PC-9 (cell line): ENCODE measurements at regions not wholly inside any gene's neighbourhood (a gene's known extent, or its start where the extent isn't known, plus 50 kb on each side); places are given as distances from the start of the nearest gene placed in this dataset.

ENCODE experiments used
- BruUV-seq: library from RNA; stranded (reverse); fragments of 400-500 nt; replicated peaks from 2 replicates; lab custom pipeline; 2021; lab: Mats Ljungman, UMichigan
- CTCF ChIA-PET: fragments of 300-600 bp; sonication (Branson Sonifier 250); formaldehyde crosslinking; loops from one replicate; lab custom pipeline; 2022; ENCODE audit warnings: antibody characterized with exemption; lab: Charles Lee
- POLR2A ChIA-PET: fragments of 300-600 bp; sonication (Branson Sonifier 250); formaldehyde crosslinking; loops from one replicate; lab custom pipeline; 2022; ENCODE audit warnings: antibody characterized with exemption; ENCODE audit not compliant: unreplicated experiment; lab: Charles Lee
- DNase-seq, 2 experiments: peaks; one replicate each; pipeline versions ENCODE4 v3.0.0 to v3.0.0-alpha.2; 2015 to 2022; ENCODE audit warnings: mixed read lengths in 1 of 2
- H2AFZ ChIP-seq: fragments of 200-600 bp; sonication (generic); 2 replicates; pipeline ENCODE4 v1.8.1; 2017; ENCODE audit warnings: antibody characterized with exemption
- H3F3A ChIP-seq: fragments of 200-600 bp; sonication (generic); 2 replicates; pipeline ENCODE4 v1.8.1; 2017; ENCODE audit warnings: antibody characterized with exemption, mild to moderate bottlenecking, low read depth; ENCODE audit not compliant: insufficient read depth
- H3K27ac ChIP-seq: fragments of 200-600 bp; sonication (generic); 2 replicates; pipeline ENCODE4 v1.6.1; 2016; ENCODE audit warnings: mixed run types
- H3K27me3 ChIP-seq: fragments of 200-600 bp; sonication (generic); 2 replicates; pipeline ENCODE4 v1.6.1; 2016; ENCODE audit warnings: low read depth, mixed run types; ENCODE audit not compliant: insufficient read depth
- H3K36me3 ChIP-seq: fragments of 200-600 bp; sonication (generic); 2 replicates; pipeline ENCODE4 v1.6.1; 2016; ENCODE audit warnings: low read depth, mixed run types
- H3K4me1 ChIP-seq: fragments of 200-600 bp; sonication (generic); replicated peaks from 2 replicates; pipeline ENCODE4 v1.6.1; 2016; ENCODE audit warnings: mixed run types; ENCODE audit not compliant: insufficient read depth
- H3K4me2 ChIP-seq: fragments of 200-600 bp; sonication (generic); 2 replicates; pipeline ENCODE4 v1.6.1; 2017; ENCODE audit warnings: mixed run types
- H3K4me3 ChIP-seq: fragments of 200-600 bp; sonication (generic); 2 replicates; pipeline ENCODE4 v1.6.1; 2016; ENCODE audit warnings: mixed run types
- H3K79me2 ChIP-seq: fragments of 200-600 bp; sonication (generic); 2 replicates; pipeline ENCODE4 v1.6.1; 2017; ENCODE audit warnings: low read depth, mixed run types
- H3K9me2 ChIP-seq: fragments of 200-600 bp; sonication (generic); 2 replicates; pipeline ENCODE4 v1.8.1; 2017; ENCODE audit warnings: mild to moderate bottlenecking; ENCODE audit not compliant: insufficient read depth
- H3K9me3 ChIP-seq: fragments of 200-600 bp; sonication (generic); 2 replicates; pipeline ENCODE4 v1.8.1; 2016; ENCODE audit warnings: low read depth; ENCODE audit not compliant: insufficient read depth
- H4K20me1 ChIP-seq: fragments of 200-600 bp; sonication (generic); 2 replicates; pipeline ENCODE4 v1.8.1; 2017; ENCODE audit not compliant: insufficient read depth
- CTCF ChIP-seq: fragments of 200-600 bp; sonication (generic); conservative IDR thresholded peaks from 2 replicates; pipeline ENCODE4 v1.6.1; 2017; ENCODE audit warnings: mixed run types, antibody characterized with exemption, mild to moderate bottlenecking, moderate library complexity
- EZH2 ChIP-seq: fragments of 200-600 bp; sonication (generic); IDR thresholded peaks from 2 replicates; pipeline ENCODE4 v1.8.0; 2017; ENCODE audit warnings: antibody characterized with exemption, low read depth
- intact Hi-C: fragments of 100-400 bp; cut with micrococcal nuclease; formaldehyde crosslinking; loops from one replicate; pipeline ENCODE4 v1.10.0; 2022; ENCODE audit not compliant: unreplicated experiment

GRCh38 chr10:52637592-52637991 is 135.0 kb downstream of the MBL2 start:
- H3K79me2 ChIP-seq = no peaks in the 10 kb centered on the region
- H3K27me3 ChIP-seq = no peaks in the 10 kb centered on the region
- no peak overlapping the region for H3K4me3 ChIP-seq
- TF ChIP-seq EZH2 (no peak), CTCF (no peak)
- ChIA-PET POLR2A (no interaction called here), CTCF (interaction anchor here (0.6 kb wide), 1 partner anchor 1654 kb away, joined by 6 read pairs; no protein-coding TSS in a partner anchor)
- no peaks in the 10 kb centered on the region for H3K4me1 ChIP-seq
- intact Hi-C loops = no loop called here
- H3K36me3 ChIP-seq = no peaks in the 10 kb centered on the region
- no peak overlapping the region for H3K4me2 ChIP-seq
- H3F3A ChIP-seq = no peaks in the 10 kb centered on the region
- no peaks in the 10 kb centered on the region for H3K9me3 ChIP-seq
- no peaks in the 10 kb centered on the region; the same call in 1 of the 2 replicates for H3K9me2 ChIP-seq
- BruUV-seq = no TSS peak
- H3K27ac ChIP-seq = no peak overlapping the region
- no peak overlapping the region for H2AFZ ChIP-seq
- DNase-seq = peak in 1 of 2 experiments; percentile 32
- H4K20me1 ChIP-seq = no peaks in the 10 kb centered on the region

GRCh38 chr10:52639652-52640051 is 132.9 kb downstream of the MBL2 start:
- TF ChIP-seq EZH2 = no peak
- no peak for TF ChIP-seq CTCF
- no peak for DNase-seq
- H4K20me1 ChIP-seq = no peaks in the 10 kb centered on the region
- H3K36me3 ChIP-seq = no peaks in the 10 kb centered on the region
- H3K4me1 ChIP-seq = no peaks in the 10 kb centered on the region
- no peak overlapping the region for H2AFZ ChIP-seq
- no peaks in the 10 kb centered on the region for H3K79me2 ChIP-seq
- no TSS peak for BruUV-seq
- no peaks in the 10 kb centered on the region for H3K9me2 ChIP-seq
- H3F3A ChIP-seq = no peaks in the 10 kb centered on the region
- H3K9me3 ChIP-seq = no peaks in the 10 kb centered on the region
- no peak overlapping the region for H3K4me3 ChIP-seq
- H3K4me2 ChIP-seq = no peak overlapping the region
- no peak overlapping the region for H3K27ac ChIP-seq
- POLR2A ChIA-PET = no interaction called here
- intact Hi-C loops = no loop called here
- CTCF ChIA-PET = no interaction called here
- no peaks in the 10 kb centered on the region for H3K27me3 ChIP-seq

- H3K36me3 ChIP-seq = no peaks in the 10 kb centered on the region
- no peaks in the 10 kb centered on the region for H3K9me2 ChIP-seq
- no peak overlapping the region for H3K4me2 ChIP-seq
- no peaks in the 10 kb centered on the region for H3K4me1 ChIP-seq
- H3F3A ChIP-seq = no peaks in the 10 kb centered on the region
- intact Hi-C loops = no loop called here
- BruUV-seq = no TSS peak
- H3K27ac ChIP-seq = no peak overlapping the region
- H3K79me2 ChIP-seq = no peaks in the 10 kb centered on the region
- H4K20me1 ChIP-seq = no peaks in the 10 kb centered on the region
- ChIA-PET CTCF (no interaction called here), POLR2A (interaction anchor here (0.9 kb wide), 1 partner anchor 104 kb away, joined by 12 read pairs; no protein-coding TSS in a partner anchor)
- H2AFZ ChIP-seq = no peak overlapping the region
- TF ChIP-seq EZH2 = no peak
- TF ChIP-seq CTCF = no peak
- no peaks in the 10 kb centered on the region for H3K27me3 ChIP-seq
- DNase-seq = no peak
- no peak overlapping the region for H3K4me3 ChIP-seq
- no peaks in the 10 kb centered on the region for H3K9me3 ChIP-seq
Measured at GRCh38 chr10:52642208-52642607, 130.4 kb downstream of the MBL2 start.
